Keratinocyte (primary cell): ENCODE measurements at regions not wholly inside any gene's neighbourhood (a gene's known extent, or its start where the extent isn't known, plus 50 kb on each side); places are given as distances from the start of the nearest gene placed in this dataset.
"Not testable (repeated sequence)": the region's sequence is repeated elsewhere in the genome, so short reads cannot be mapped to it uniquely, and the experiment has no call there.

Experiments used
- DNase-seq: peaks from one replicate; pipeline ENCODE4 v3.0.0-alpha.2; 2011; ENCODE audit warnings: low read depth, missing footprints, low spot score
- FAIRE-seq: peaks from 2 replicates; lab custom pipeline; 2011; peaks lifted over from hg19 to GRCh38; lab: Jason Lieb, UNC
- H2AFZ ChIP-seq: 2 replicates; pipeline ENCODE4 v1.6.0; 2012; ENCODE audit warnings: low read length, control low read depth, inconsistent platforms; ENCODE audit not compliant: control insufficient read depth
- H3K27ac ChIP-seq: 2 replicates; pipeline ENCODE4 v1.5.1; 2011; ENCODE audit warnings: low read length; ENCODE audit not compliant: control insufficient read depth, insufficient read depth
- H3K27me3 ChIP-seq: 3 replicates; pipeline ENCODE4 v1.6.0; 2011; ENCODE audit warnings: low read length; ENCODE audit not compliant: control insufficient read depth, insufficient read depth; ENCODE audit errors: extremely low read depth
- H3K36me3 ChIP-seq, 2 experiments: 2 replicates in 1 of 2; 3 replicates in 1 of 2; pipeline ENCODE4 v1.5.1; 2011; ENCODE audit warnings: low read length in 2 of 2, mild to moderate bottlenecking in 1 of 2; ENCODE audit not compliant: control insufficient read depth in 2 of 2, insufficient read depth in 2 of 2; ENCODE audit errors: extremely low read depth in 1 of 2
- H3K4me1 ChIP-seq: 3 replicates; pipeline ENCODE4 v1.5.1; 2011; ENCODE audit warnings: low read length; ENCODE audit not compliant: control insufficient read depth, insufficient read depth; ENCODE audit errors: extremely low read depth
- H3K4me2 ChIP-seq: 3 replicates; pipeline ENCODE4 v1.6.0; 2011; ENCODE audit warnings: low read depth, low read length; ENCODE audit not compliant: control insufficient read depth, insufficient read depth; ENCODE audit errors: extremely low read depth
- H3K4me3 ChIP-seq, 3 experiments: fragments of 200-600 bp in 1 of 3; sonication (generic) in 1 of 3; 2 replicates in 2 of 3; 3 replicates in 1 of 3; pipeline ENCODE4 v1.5.1; 2011 to 2016; ENCODE audit warnings: low read length in 3 of 3, mild to moderate bottlenecking in 3 of 3, control low read depth in 2 of 3, inconsistent platforms in 1 of 3, low read depth in 1 of 3, mixed read lengths in 1 of 3, mixed run types in 1 of 3, moderate library complexity in 1 of 3; ENCODE audit not compliant: control insufficient read depth in 2 of 3, insufficient read depth in 2 of 3; ENCODE audit errors: extremely low read depth in 1 of 3
- H3K79me2 ChIP-seq: 2 replicates; pipeline ENCODE4 v1.6.0; 2012; ENCODE audit warnings: low read length; ENCODE audit not compliant: control insufficient read depth, insufficient read depth
- H3K9ac ChIP-seq: 3 replicates; pipeline ENCODE4 v1.6.0; 2011; ENCODE audit warnings: low read length; ENCODE audit not compliant: control insufficient read depth, insufficient read depth; ENCODE audit errors: extremely low read depth
- H3K9me1 ChIP-seq: 3 replicates; pipeline ENCODE4 v1.6.0; 2011; ENCODE audit warnings: low read length; ENCODE audit not compliant: control insufficient read depth, insufficient read depth; ENCODE audit errors: extremely low read depth
- H3K9me3 ChIP-seq: 2 replicates; pipeline ENCODE4 v1.5.1; 2012; ENCODE audit warnings: low read depth, low read length; ENCODE audit not compliant: control insufficient read depth
- H4K20me1 ChIP-seq: 3 replicates; pipeline ENCODE4 v1.6.0; 2011; ENCODE audit warnings: low read length; ENCODE audit not compliant: control insufficient read depth, insufficient read depth; ENCODE audit errors: extremely low read depth
- EZH2 ChIP-seq: IDR thresholded peaks from one replicate; pipeline ENCODE4 v1.6.1; 2012; ENCODE audit warnings: inconsistent platforms, mild to moderate bottlenecking, low read length, moderate library complexity
- dilution Hi-C: fragments of 300-500 bp; cut with MboI; formaldehyde crosslinking; loops from one replicate; pipeline ENCODE4 v1.7.0; 2020; ENCODE audit warnings: low sequenced_read_pairs; ENCODE audit not compliant: extremely low pct_ligation_motif_present
- TF ChIP-seq, protein P1 (sequence below), 3 experiments: IDR thresholded peaks in 1 of 3; conservative IDR thresholded peaks in 1 of 3; optimal IDR thresholded peaks in 1 of 3; 2 replicates in 2 of 3; 3 replicates in 1 of 3; pipeline versions ENCODE3 to v1.5.1; 2011; ENCODE audit warnings: low read length in 3 of 3, mild to moderate bottlenecking in 3 of 3, moderate library complexity in 2 of 3, control low read depth in 1 of 3, inconsistent platforms in 1 of 3; ENCODE audit not compliant: insufficient read depth in 2 of 3; ENCODE audit errors: extremely low read depth in 1 of 3

DNA sequence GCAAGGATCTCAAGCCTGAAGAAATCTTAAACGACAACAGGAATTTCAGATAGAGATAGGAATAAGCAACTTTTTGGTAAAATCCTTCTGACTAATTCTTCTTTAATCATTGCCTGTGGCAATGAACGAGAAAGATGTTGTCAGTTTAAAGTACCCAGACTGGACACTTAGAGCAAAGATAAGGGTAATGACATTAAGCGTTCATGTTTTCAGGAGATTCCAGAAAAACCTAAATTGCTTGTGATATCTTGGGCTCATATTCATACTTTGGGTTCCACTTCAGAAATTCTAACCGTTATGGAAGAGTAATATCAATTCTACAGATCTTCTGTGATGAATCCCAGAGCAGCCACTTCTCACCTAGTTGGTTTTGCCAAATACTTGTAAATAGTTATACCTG lies 73.7 kb upstream of the RHOJ start:
- Histone ChIP-seq H3K27ac (no peak overlapping the region), H4K20me1 (no peaks in the 10 kb centered on the region), H3K4me1 (no peaks in the 10 kb centered on the region), H2AFZ (no peak overlapping the region), H3K27me3 (no peaks in the 10 kb centered on the region), H3K4me3 (no peak overlapping the region), H3K36me3 (no peaks in the 10 kb centered on the region), H3K9me1 (no peaks in the 10 kb centered on the region), H3K4me2 (no peak overlapping the region), H3K9ac (no peak overlapping the region), H3K9me3 (no peaks in the 10 kb centered on the region), H3K79me2 (no peaks in the 10 kb centered on the region)
- TF ChIP-seq, protein P1, sequence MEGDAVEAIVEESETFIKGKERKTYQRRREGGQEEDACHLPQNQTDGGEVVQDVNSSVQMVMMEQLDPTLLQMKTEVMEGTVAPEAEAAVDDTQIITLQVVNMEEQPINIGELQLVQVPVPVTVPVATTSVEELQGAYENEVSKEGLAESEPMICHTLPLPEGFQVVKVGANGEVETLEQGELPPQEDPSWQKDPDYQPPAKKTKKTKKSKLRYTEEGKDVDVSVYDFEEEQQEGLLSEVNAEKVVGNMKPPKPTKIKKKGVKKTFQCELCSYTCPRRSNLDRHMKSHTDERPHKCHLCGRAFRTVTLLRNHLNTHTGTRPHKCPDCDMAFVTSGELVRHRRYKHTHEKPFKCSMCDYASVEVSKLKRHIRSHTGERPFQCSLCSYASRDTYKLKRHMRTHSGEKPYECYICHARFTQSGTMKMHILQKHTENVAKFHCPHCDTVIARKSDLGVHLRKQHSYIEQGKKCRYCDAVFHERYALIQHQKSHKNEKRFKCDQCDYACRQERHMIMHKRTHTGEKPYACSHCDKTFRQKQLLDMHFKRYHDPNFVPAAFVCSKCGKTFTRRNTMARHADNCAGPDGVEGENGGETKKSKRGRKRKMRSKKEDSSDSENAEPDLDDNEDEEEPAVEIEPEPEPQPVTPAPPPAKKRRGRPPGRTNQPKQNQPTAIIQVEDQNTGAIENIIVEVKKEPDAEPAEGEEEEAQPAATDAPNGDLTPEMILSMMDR (optimal IDR thresholded peaks at IDR 0.05 in 1 of 3, IDR thresholded peaks at IDR 0.05 in 1 of 3, conservative IDR thresholded peaks at IDR 0.05 in 1 of 3; ENCODE audit: extremely low read depth in 1 of 3, insufficient read depth in 2 of 3, low read length in 3 of 3): no peak
- no peak for TF ChIP-seq EZH2
- DNase-seq (no peak), FAIRE-seq (no peak)
- dilution Hi-C loops: no loop called here

DNA sequence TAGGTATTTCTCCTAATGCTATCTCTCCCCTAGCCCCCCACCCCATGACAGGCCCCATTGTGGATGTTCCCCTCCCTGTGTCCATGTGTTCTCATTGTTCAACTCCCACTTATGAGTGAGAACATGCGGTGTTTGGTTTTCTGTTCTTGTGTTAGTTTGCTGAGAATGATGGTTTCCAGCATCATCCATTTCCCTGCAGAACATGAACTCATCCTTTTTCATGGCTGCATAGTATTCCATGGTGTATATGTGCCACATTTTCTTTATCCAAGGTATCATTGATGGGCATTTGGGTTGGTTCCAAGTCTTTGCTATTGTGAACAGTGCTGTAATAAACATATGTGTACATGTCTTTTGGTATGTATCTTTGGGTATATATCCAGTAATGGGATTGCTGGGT lies 61.2 kb upstream of the KCNH5 start:
- FAIRE-seq, H2AFZ ChIP-seq, H3K4me1 ChIP-seq, H3K4me2 ChIP-seq, H3K9me1 ChIP-seq, H3K27ac ChIP-seq, H3K9ac ChIP-seq, DNase-seq, H4K20me1 ChIP-seq, H3K36me3 ChIP-seq, H3K79me2 ChIP-seq, H3K9me3 ChIP-seq, H3K27me3 ChIP-seq, H3K4me3 ChIP-seq, dilution Hi-C loops: not testable (repeated sequence)

- no peak overlapping the region for H2AFZ ChIP-seq
- FAIRE-seq (no peak), DNase-seq (no peak)
- H3K9me1 ChIP-seq: no peaks in the 10 kb centered on the region
- H3K27me3 ChIP-seq: no peaks in the 10 kb centered on the region
- H3K27ac ChIP-seq: no peak overlapping the region
- no peak for TF ChIP-seq EZH2
- no peaks in the 10 kb centered on the region for H3K4me1 ChIP-seq
- H3K79me2 ChIP-seq: no peaks in the 10 kb centered on the region
- H3K4me2 ChIP-seq: no peak overlapping the region
- dilution Hi-C loops: no loop called here
- no peaks in the 10 kb centered on the region for H3K36me3 ChIP-seq
- H4K20me1 ChIP-seq: no peaks in the 10 kb centered on the region
- H3K9me3 ChIP-seq: no peaks in the 10 kb centered on the region
- H3K4me3 ChIP-seq: no peak overlapping the region
- no peak overlapping the region for H3K9ac ChIP-seq
Measured at GRCh38 chr14:63100552-63100951, 55.3 kb upstream of the KCNH5 start.
